H1 (cell line): ENCODE measurements at regions not wholly inside any gene's neighbourhood (a gene's known extent, or its start where the extent isn't known, plus 50 kb on each side); places are given as distances from the start of the nearest gene placed in this dataset.

ENCODE experiments used
- BACH1 ChIP-seq: IDR thresholded peaks from 2 replicates; pipeline ENCODE4 v1.6.1; 2012; ENCODE audit warnings: low read length, improper control_type of control experiment
- CBX5 ChIP-seq: fragments of 300-800, 300-1000 bp; sonication (generic); IDR thresholded peaks from 2 replicates; pipeline ENCODE4 v1.7.1; 2016; ENCODE audit warnings: antibody characterized with exemption, low read length, low read depth
- CHD2 ChIP-seq: IDR thresholded peaks from 2 replicates; pipeline ENCODE4 v1.6.1; 2012; ENCODE audit warnings: low read length, improper control_type of control experiment
- CREB1 ChIP-seq: IDR thresholded peaks from 2 replicates; pipeline ENCODE4 v1.6.1; 2012; ENCODE audit warnings: inconsistent platforms
- FOSL1 ChIP-seq: IDR thresholded peaks from 2 replicates; pipeline ENCODE4 v1.6.1; 2011; ENCODE audit warnings: mild to moderate bottlenecking, low read depth, low read length, moderate library complexity; ENCODE audit not compliant: insufficient read depth
- HDAC2 ChIP-seq, 2 experiments: fragments of 300-600 bp in 1 of 2; sonication (generic) in 1 of 2; IDR thresholded peaks; 2 replicates each; pipeline ENCODE4 v1.6.1; 2011 to 2012; ENCODE audit warnings: low read depth in 2 of 2, low read length in 2 of 2, mild to moderate bottlenecking in 2 of 2, moderate library complexity in 2 of 2, borderline replicate concordance in 1 of 2, inconsistent platforms in 1 of 2
- KDM5A ChIP-seq: fragments of 200-600 bp; IDR thresholded peaks from 2 replicates; pipeline ENCODE4 v1.7.1; 2012; ENCODE audit warnings: mild to moderate bottlenecking, low read length, inconsistent platforms, mixed read lengths
- TBP ChIP-seq: IDR thresholded peaks from 2 replicates; pipeline ENCODE4 v1.6.1; 2011; ENCODE audit warnings: low read depth, low read length, improper control_type of control experiment

DNA sequence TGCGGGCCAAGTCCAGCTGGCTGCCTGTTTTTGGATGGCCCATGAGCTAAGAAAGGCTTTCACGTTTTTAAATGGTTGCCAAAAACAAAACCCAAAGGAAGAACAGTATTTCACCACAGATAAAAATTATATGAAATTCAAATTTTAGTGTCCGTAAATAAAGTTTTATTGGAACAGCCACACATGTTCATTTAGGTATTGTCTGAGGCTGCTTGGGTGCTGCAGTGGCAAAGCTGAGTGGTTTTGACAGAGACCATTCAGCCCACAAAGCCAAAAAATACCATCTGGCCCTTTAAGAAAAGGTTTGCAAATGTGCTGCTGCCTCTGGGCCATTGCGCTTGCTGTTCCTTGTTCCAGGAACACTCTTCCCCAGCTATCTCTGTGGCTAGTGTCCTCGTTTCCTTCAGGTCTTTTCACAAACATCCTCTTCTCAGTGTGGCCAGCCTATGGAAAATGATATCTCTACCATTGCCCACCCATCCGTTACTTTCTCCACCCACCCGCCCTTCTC, 232.9 kb upstream of the CIBAR2 start (continued):
- TF ChIP-seq FOSL1 (no peak), CREB1 (no peak), CHD2 (no peak), KDM5A (no peak), HDAC2 (IDR thresholded peaks at IDR 0.05; ENCODE audit: borderline replicate concordance in 1 of 2, low read depth in 2 of 2, low read length in 2 of 2) (no peak), CBX5 (no peak), TBP (no peak), BACH1 (no peak)
